AG08396 (cell line): ENCODE measurements at regions not wholly inside any gene's neighbourhood (a gene's known extent, or its start where the extent isn't known, plus 50 kb on each side); places are given as distances from the start of the nearest gene placed in this dataset.
"Not testable (repeated sequence)": the region's sequence is repeated elsewhere in the genome, so short reads cannot be mapped to it uniquely, and the experiment has no call there.

Source experiments
- DNase-seq: peaks from one replicate; pipeline ENCODE4 v3.0.0; 2012; ENCODE audit warnings: low spot score, mixed read lengths

GRCh38 chr5:18461766-18462165 is 827.5 kb downstream of the TAF11L14 start:
- no peak for DNase-seq

- DNase-seq = peak; percentile 1
These were observed 831.8 kb downstream of the TAF11L14 start for GRCh38 chr5:18465833-18466681.

- no peak for DNase-seq
These were observed 832.5 kb downstream of the TAF11L14 start for GRCh38 chr5:18466731-18467130.

- not testable (repeated sequence) for DNase-seq
These were observed 837.5 kb downstream of the TAF11L14 start for GRCh38 chr5:18471791-18472190.

GRCh38 chr5:18483451-18483850 is 849.2 kb downstream of the TAF11L14 start:
- no peak for DNase-seq

- DNase-seq = no peak
These were observed 853.7 kb downstream of the TAF11L14 start for GRCh38 chr5:18487928-18488480.

GRCh38 chr5:18489703-18490102 is 855.4 kb downstream of the TAF11L14 start:
- DNase-seq = no peak

GRCh38 chr5:18491349-18491748 is 857.1 kb downstream of the TAF11L14 start:
- no peak for DNase-seq

- DNase-seq = no peak
These were observed 860.9 kb downstream of the TAF11L14 start for GRCh38 chr5:18495157-18495556.

GRCh38 chr5:18496041-18496440 is 861.8 kb downstream of the TAF11L14 start:
- no peak for DNase-seq

- no peak for DNase-seq
These were observed 862.8 kb downstream of the TAF11L14 start for GRCh38 chr5:18497089-18497488.

GRCh38 chr5:18503797-18504328 is 869.6 kb downstream of the TAF11L14 start:
- no peak for DNase-seq

- no peak for DNase-seq
These were observed 872.9 kb downstream of the TAF11L14 start for GRCh38 chr5:18507114-18507513.

- no peak for DNase-seq
These were observed 883.6 kb downstream of the TAF11L14 start for GRCh38 chr5:18517641-18518380.

- no peak for DNase-seq
These were observed 889.1 kb downstream of the TAF11L14 start for GRCh38 chr5:18523380-18523779.

- DNase-seq = no peak
These were observed 892.6 kb downstream of the TAF11L14 start for GRCh38 chr5:18526792-18527405.

GRCh38 chr5:18533137-18533536 is 898.9 kb downstream of the TAF11L14 start:
- no peak for DNase-seq

- no peak for DNase-seq
These were observed 899.9 kb downstream of the TAF11L14 start for GRCh38 chr5:18534119-18534518.

- not testable (repeated sequence) for DNase-seq
These were observed 901.5 kb downstream of the TAF11L14 start for GRCh38 chr5:18535753-18536152.

GRCh38 chr5:18544421-18544820 is 910.2 kb downstream of the TAF11L14 start:
- DNase-seq = no peak

GRCh38 chr5:18546591-18546990 is 912.3 kb downstream of the TAF11L14 start:
- no peak for DNase-seq

GRCh38 chr5:18551716-18552115 is 917.5 kb downstream of the TAF11L14 start:
- no peak for DNase-seq
